Loucy (cell line): ENCODE measurements at regions not wholly inside any gene's neighbourhood (a gene's known extent, or its start where the extent isn't known, plus 50 kb on each side); places are given as distances from the start of the nearest gene placed in this dataset.

Experiments
- H2AFZ ChIP-seq: fragments of 200-600 bp; sonication (generic); 2 replicates; pipeline ENCODE4 v1.6.0; 2016; ENCODE audit warnings: antibody characterized with exemption, mild to moderate bottlenecking, low read length, moderate library complexity
- H3F3A ChIP-seq: fragments of 200-600 bp; 2 replicates; pipeline ENCODE4 v1.6.0; 2016; ENCODE audit warnings: antibody characterized with exemption, low read depth, mild to moderate bottlenecking
- H3K27me3 ChIP-seq: fragments of 200-600 bp; sonication (generic); 2 replicates; pipeline ENCODE4 v1.6.1; 2014; ENCODE audit warnings: low read length, mild to moderate bottlenecking; ENCODE audit not compliant: insufficient read depth, poor library complexity, severe bottlenecking
- H3K36me3 ChIP-seq: fragments of 200-600 bp; sonication (generic); 2 replicates; pipeline ENCODE4 v1.6.1; 2016; ENCODE audit warnings: low read length; ENCODE audit not compliant: insufficient read depth
- H3K4me1 ChIP-seq: fragments of 200-600 bp; sonication (generic); 2 replicates; pipeline ENCODE4 v1.5.1; 2014; ENCODE audit warnings: low read length, mild to moderate bottlenecking; ENCODE audit not compliant: insufficient read depth, poor library complexity, severe bottlenecking
- H3K4me2 ChIP-seq: fragments of 200-600 bp; sonication (generic); 2 replicates; pipeline ENCODE4 v1.6.0; 2014; ENCODE audit warnings: antibody characterized with exemption, low read length, low read depth, mild to moderate bottlenecking; ENCODE audit not compliant: poor library complexity, severe bottlenecking
- H3K4me3 ChIP-seq: fragments of 200-600 bp; sonication (generic); 2 replicates; pipeline ENCODE4 v1.5.1; 2014; ENCODE audit warnings: low read length, mild to moderate bottlenecking, mixed read lengths; ENCODE audit not compliant: poor library complexity, severe bottlenecking
- H3K79me2 ChIP-seq: fragments of 200-600 bp; sonication (generic); 2 replicates; pipeline ENCODE4 v1.6.1; 2014; ENCODE audit warnings: low read length; ENCODE audit not compliant: insufficient read depth
- H3K9ac ChIP-seq: fragments of 200-600 bp; sonication (generic); 2 replicates; pipeline ENCODE4 v1.6.0; 2014; ENCODE audit warnings: mild to moderate bottlenecking, low read depth, low read length, moderate library complexity; ENCODE audit not compliant: poor library complexity, severe bottlenecking
- H3K9me2 ChIP-seq: fragments of 200-600 bp; sonication (generic); replicated peaks from 2 replicates; pipeline ENCODE4 v1.6.1; 2016; ENCODE audit warnings: low read depth, low read length, mixed read lengths
- H3K9me3 ChIP-seq: fragments of 200-600 bp; sonication (generic); 2 replicates; pipeline ENCODE4 v1.6.1; 2014; ENCODE audit warnings: mild to moderate bottlenecking, antibody characterized with exemption, low read length, low read depth; ENCODE audit not compliant: insufficient read depth
- H4K20me1 ChIP-seq: fragments of 200-600 bp; sonication (generic); 2 replicates; pipeline ENCODE4 v1.6.0; 2014; ENCODE audit warnings: antibody characterized with exemption, low read length, mild to moderate bottlenecking; ENCODE audit not compliant: insufficient read depth, poor library complexity, severe bottlenecking
- EZH2phosphoT487 ChIP-seq: fragments of 200-600 bp; IDR thresholded peaks from 2 replicates; pipeline ENCODE4 v1.6.1; 2018; ENCODE audit warnings: antibody characterized with exemption, mild to moderate bottlenecking, moderate library complexity, borderline replicate concordance
- TF ChIP-seq, protein P1 (sequence below): fragments of 200-600 bp; sonication (generic); conservative IDR thresholded peaks from 2 replicates; pipeline ENCODE4 v1.5.1; 2014; ENCODE audit warnings: mild to moderate bottlenecking, antibody characterized with exemption, low read length

DNA sequence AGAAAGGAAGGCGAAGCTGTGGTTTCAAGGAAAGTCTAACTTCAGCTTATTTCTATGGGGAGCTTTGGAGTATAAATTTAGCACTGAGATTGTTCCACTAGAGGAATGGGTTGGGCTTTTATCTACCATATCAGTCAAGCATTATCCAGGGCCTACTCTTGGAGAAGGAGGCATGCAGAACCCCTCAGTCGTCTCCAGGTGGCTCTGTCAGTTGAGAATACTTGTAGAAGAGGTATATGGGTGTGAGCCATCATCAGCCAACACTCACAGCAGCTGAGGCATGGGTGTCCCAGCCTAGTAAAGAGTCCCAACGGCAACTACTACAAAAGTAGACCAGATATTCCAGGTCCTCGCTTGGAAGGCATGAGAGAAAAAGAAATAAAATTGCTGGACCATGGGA, 548.5 kb upstream of the GRAMD2B start:
- no peak overlapping the region for H3K9ac ChIP-seq
- H3K4me1 ChIP-seq = no peaks in the 10 kb centered on the region
- H4K20me1 ChIP-seq = no peaks in the 10 kb centered on the region
- H3K9me2 ChIP-seq = no peaks in the 10 kb centered on the region
- no peak overlapping the region for H3K4me2 ChIP-seq
- H3F3A ChIP-seq = no peaks in the 10 kb centered on the region
- H3K9me3 ChIP-seq = no peaks in the 10 kb centered on the region; the same call in 1 of the 2 replicates
- no peak overlapping the region for H2AFZ ChIP-seq
- no peaks in the 10 kb centered on the region for H3K27me3 ChIP-seq
- no peaks in the 10 kb centered on the region for H3K79me2 ChIP-seq
- TF ChIP-seq, protein P1, sequence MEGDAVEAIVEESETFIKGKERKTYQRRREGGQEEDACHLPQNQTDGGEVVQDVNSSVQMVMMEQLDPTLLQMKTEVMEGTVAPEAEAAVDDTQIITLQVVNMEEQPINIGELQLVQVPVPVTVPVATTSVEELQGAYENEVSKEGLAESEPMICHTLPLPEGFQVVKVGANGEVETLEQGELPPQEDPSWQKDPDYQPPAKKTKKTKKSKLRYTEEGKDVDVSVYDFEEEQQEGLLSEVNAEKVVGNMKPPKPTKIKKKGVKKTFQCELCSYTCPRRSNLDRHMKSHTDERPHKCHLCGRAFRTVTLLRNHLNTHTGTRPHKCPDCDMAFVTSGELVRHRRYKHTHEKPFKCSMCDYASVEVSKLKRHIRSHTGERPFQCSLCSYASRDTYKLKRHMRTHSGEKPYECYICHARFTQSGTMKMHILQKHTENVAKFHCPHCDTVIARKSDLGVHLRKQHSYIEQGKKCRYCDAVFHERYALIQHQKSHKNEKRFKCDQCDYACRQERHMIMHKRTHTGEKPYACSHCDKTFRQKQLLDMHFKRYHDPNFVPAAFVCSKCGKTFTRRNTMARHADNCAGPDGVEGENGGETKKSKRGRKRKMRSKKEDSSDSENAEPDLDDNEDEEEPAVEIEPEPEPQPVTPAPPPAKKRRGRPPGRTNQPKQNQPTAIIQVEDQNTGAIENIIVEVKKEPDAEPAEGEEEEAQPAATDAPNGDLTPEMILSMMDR = no peak; the same call in 1 of the 2 replicates
- TF ChIP-seq EZH2phosphoT487 = no peak
- no peak overlapping the region for H3K4me3 ChIP-seq
- no peaks in the 10 kb centered on the region for H3K36me3 ChIP-seq

DNA sequence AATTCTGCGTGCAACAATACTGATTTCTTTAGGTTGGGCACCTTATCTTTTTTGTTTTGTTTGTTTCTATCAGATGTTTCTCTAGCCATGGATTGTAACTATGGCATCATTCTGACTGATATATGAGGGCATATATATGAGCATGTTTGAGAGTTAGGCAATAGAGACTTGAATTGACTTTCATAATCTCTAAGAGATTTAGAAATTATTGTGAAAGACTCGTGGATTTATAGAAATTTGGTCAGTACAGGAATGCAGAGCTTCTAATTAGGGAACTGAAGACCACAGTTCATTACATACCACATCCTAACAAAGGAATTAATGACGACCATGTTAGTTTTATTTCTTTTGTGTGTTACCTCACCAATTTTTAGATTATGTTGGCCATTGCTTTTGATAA, 546.0 kb upstream of the GRAMD2B start:
- Histone ChIP-seq H3K9ac (no peak overlapping the region), H3K27me3 (no peaks in the 10 kb centered on the region), H3K9me2 (no peaks in the 10 kb centered on the region), H3K4me3 (no peak overlapping the region), H3F3A (no peaks in the 10 kb centered on the region), H3K9me3 (no peaks in the 10 kb centered on the region; the same call in 1 of the 2 replicates), H2AFZ (no peak overlapping the region), H3K4me1 (no peaks in the 10 kb centered on the region), H4K20me1 (no peaks in the 10 kb centered on the region), H3K36me3 (no peaks in the 10 kb centered on the region), H3K79me2 (no peaks in the 10 kb centered on the region), H3K4me2 (no peak overlapping the region)
- TF ChIP-seq, protein P1 = no peak
- TF ChIP-seq EZH2phosphoT487 = no peak

DNA sequence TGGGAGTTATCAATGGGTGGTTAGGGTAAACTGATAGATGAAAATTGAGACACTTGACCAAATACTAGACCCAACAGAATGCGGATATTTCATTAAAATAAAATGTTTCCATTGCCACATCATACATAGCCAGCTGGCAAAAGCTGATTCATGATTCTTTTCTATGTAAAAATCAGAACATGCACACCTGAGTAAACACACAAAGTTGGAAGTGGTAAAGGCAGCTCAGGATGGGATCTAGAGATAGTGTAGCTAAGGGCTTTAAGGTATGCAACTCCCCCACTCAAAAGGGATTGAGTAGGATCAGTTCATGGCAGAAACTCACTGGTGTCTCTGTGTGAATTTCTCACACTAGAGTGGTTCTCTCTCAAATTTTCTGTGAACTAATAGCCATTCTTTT, 541.1 kb upstream of the GRAMD2B start:
- TF ChIP-seq EZH2phosphoT487 = no peak
- TF ChIP-seq, protein P1 = no peak
- Histone ChIP-seq H3K79me2 (no peaks in the 10 kb centered on the region), H3K9me2 (no peaks in the 10 kb centered on the region), H3K4me1 (no peaks in the 10 kb centered on the region), H3K4me3 (no peak overlapping the region), H3K9me3 (no peaks in the 10 kb centered on the region), H3K36me3 (no peaks in the 10 kb centered on the region), H3K9ac (no peak overlapping the region), H2AFZ (no peak overlapping the region), H3K4me2 (no peak overlapping the region), H4K20me1 (no peaks in the 10 kb centered on the region), H3F3A (no peaks in the 10 kb centered on the region), H3K27me3 (no peaks in the 10 kb centered on the region)
